Ishikawa (cell line): ENCODE measurements at regions not wholly inside any gene's neighbourhood (a gene's known extent, or its start where the extent isn't known, plus 50 kb on each side); places are given as distances from the start of the nearest gene placed in this dataset.

Experiments used
- CEBPB ChIP-seq: IDR thresholded peaks from 2 replicates; pipeline ENCODE4 v1.6.1; 2012
- CREB1 ChIP-seq: IDR thresholded peaks from 2 replicates; pipeline ENCODE4 v1.6.1; 2012; ENCODE audit warnings: low read depth
- EGR1 ChIP-seq: IDR thresholded peaks from 2 replicates; pipeline ENCODE4 v1.6.1; 2012
- MAX ChIP-seq: IDR thresholded peaks from 2 replicates; pipeline ENCODE4 v1.6.1; 2012
- RAD21 ChIP-seq: IDR thresholded peaks from 2 replicates; pipeline ENCODE4 v1.6.1; 2012; ENCODE audit warnings: low read depth
- REST ChIP-seq: IDR thresholded peaks from 2 replicates; pipeline ENCODE4 v1.6.1; 2012; ENCODE audit warnings: low read depth, mild to moderate bottlenecking
- TCF12 ChIP-seq: IDR thresholded peaks from 2 replicates; pipeline ENCODE4 v1.6.1; 2012; ENCODE audit warnings: low read depth
- YY1 ChIP-seq: IDR thresholded peaks from 2 replicates; pipeline ENCODE4 v1.6.1; 2012; ENCODE audit warnings: low read depth
- ZBTB7A ChIP-seq: IDR thresholded peaks from 2 replicates; pipeline ENCODE4 v1.6.1; 2012; ENCODE audit warnings: low read depth

GRCh38 chr2:212592695-212593094 is 54.1 kb upstream of the ERBB4 start:
- TF ChIP-seq REST (no peak), CREB1 (no peak), YY1 (no peak), CEBPB (no peak), RAD21 (no peak), EGR1 (no peak), ZBTB7A (no peak), TCF12 (no peak), MAX (no peak)
